ENCODE measurements at regions not wholly inside any gene's neighbourhood (a gene's known extent, or its start where the extent isn't known, plus 50 kb on each side); places are given as distances from the start of the nearest gene placed in this dataset.

DNA sequence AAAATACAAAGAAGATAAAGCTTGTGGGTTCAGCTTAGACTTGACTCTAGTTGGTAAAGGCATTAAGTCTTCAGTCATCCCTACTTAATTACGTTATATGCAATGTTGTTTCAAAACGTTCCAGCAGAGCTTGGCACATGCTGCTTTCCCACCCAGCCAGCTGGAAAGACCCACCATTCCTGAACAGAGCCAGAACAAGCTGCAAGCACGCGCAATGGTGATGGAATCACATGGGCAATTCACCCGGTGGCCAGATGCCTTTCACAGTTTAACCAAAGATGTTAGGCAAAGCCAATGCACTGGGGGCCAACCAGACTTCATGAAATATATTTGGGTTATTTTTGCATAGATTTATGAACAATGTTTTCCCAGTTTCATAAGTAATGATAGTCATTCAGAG is 123.4 kb upstream of the CDH20 start:
- in situ Hi-C loops (cut with HindIII; ENCODE audit: low pct_unique_long_range_greater_than_20kb, low sequenced_read_pairs): no loop called here
- H3K9me3 ChIP-seq (ENCODE audit: control insufficient read depth, insufficient read depth, low read depth, low read length): no peaks in the 10 kb centered on the region
- H3K27ac ChIP-seq (ENCODE audit: low read length): no peak overlapping the region
- ATAC-seq (no peak), DNase-seq (ENCODE audit: low read depth, low spot score) (no peak)
- intact Hi-C loops (cut with micrococcal nuclease; ENCODE audit: unreplicated experiment): no loop called here
- TF ChIP-seq SIN3A (IDR thresholded peaks at IDR 0.05; ENCODE audit: borderline replicate concordance, insufficient read depth, low read depth, low read length): no peak
- no peak for TF ChIP-seq POLR2AphosphoS5 (IDR thresholded peaks at IDR 0.05; ENCODE audit: low read depth, low read length)
- TF ChIP-seq TCF7L2 (IDR thresholded peaks at IDR 0.05; ENCODE audit: low read depth, low read length): no peak
- TF ChIP-seq, protein P1, sequence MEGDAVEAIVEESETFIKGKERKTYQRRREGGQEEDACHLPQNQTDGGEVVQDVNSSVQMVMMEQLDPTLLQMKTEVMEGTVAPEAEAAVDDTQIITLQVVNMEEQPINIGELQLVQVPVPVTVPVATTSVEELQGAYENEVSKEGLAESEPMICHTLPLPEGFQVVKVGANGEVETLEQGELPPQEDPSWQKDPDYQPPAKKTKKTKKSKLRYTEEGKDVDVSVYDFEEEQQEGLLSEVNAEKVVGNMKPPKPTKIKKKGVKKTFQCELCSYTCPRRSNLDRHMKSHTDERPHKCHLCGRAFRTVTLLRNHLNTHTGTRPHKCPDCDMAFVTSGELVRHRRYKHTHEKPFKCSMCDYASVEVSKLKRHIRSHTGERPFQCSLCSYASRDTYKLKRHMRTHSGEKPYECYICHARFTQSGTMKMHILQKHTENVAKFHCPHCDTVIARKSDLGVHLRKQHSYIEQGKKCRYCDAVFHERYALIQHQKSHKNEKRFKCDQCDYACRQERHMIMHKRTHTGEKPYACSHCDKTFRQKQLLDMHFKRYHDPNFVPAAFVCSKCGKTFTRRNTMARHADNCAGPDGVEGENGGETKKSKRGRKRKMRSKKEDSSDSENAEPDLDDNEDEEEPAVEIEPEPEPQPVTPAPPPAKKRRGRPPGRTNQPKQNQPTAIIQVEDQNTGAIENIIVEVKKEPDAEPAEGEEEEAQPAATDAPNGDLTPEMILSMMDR (IDR thresholded peaks at IDR 0.05): no peak
- TF ChIP-seq, protein P2, sequence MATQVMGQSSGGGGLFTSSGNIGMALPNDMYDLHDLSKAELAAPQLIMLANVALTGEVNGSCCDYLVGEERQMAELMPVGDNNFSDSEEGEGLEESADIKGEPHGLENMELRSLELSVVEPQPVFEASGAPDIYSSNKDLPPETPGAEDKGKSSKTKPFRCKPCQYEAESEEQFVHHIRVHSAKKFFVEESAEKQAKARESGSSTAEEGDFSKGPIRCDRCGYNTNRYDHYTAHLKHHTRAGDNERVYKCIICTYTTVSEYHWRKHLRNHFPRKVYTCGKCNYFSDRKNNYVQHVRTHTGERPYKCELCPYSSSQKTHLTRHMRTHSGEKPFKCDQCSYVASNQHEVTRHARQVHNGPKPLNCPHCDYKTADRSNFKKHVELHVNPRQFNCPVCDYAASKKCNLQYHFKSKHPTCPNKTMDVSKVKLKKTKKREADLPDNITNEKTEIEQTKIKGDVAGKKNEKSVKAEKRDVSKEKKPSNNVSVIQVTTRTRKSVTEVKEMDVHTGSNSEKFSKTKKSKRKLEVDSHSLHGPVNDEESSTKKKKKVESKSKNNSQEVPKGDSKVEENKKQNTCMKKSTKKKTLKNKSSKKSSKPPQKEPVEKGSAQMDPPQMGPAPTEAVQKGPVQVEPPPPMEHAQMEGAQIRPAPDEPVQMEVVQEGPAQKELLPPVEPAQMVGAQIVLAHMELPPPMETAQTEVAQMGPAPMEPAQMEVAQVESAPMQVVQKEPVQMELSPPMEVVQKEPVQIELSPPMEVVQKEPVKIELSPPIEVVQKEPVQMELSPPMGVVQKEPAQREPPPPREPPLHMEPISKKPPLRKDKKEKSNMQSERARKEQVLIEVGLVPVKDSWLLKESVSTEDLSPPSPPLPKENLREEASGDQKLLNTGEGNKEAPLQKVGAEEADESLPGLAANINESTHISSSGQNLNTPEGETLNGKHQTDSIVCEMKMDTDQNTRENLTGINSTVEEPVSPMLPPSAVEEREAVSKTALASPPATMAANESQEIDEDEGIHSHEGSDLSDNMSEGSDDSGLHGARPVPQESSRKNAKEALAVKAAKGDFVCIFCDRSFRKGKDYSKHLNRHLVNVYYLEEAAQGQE (IDR thresholded peaks at IDR 0.05; ENCODE audit: insufficient read depth in 1 of 2, low read depth in 2 of 2, low read length in 1 of 2): no peak
- no TSS peak for BruUV-seq (replicated peaks)
- H3K27me3 ChIP-seq (ENCODE audit: control insufficient read depth, insufficient read depth, low read length): no peaks in the 10 kb centered on the region
- CTCF ChIA-PET: no interaction called here
- no peaks in the 10 kb centered on the region for H3K4me1 ChIP-seq (ENCODE audit: control insufficient read depth, insufficient read depth, low read length)
- H3K4me3 ChIP-seq (ENCODE audit: low read depth in 2 of 2, low read length in 2 of 2): no peak overlapping the region
- POLR2A ChIA-PET: no interaction called here
- no peaks in the 10 kb centered on the region for H3K36me3 ChIP-seq (ENCODE audit: control insufficient read depth, insufficient read depth, low read length)

DNA sequence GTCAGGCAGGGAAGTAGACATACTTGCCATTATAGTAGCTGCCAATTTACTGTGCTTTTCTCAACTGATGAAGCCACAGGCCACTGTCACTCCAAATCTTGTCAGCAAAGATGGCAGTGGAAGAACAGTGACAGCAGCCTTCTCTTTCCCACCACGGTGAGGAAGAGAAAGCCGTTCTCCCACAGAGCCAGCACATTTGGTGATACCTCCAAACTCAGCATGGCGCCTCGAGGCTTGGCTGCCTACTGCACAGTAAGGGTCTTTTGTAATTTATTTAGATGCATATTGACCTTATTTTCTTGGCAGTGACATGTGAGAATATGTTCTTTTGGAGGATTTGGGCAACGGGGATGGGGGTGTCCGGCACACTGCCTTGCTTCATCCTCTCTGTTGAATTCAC is 117.2 kb upstream of the CDH20 start:
- BruUV-seq (replicated peaks): no TSS peak
- ChIA-PET CTCF (no interaction called here), POLR2A (no interaction called here)
- no peaks in the 10 kb centered on the region for H3K27me3 ChIP-seq (ENCODE audit: control insufficient read depth, insufficient read depth, low read length)
- H3K36me3 ChIP-seq (ENCODE audit: control insufficient read depth, insufficient read depth, low read length): no peaks in the 10 kb centered on the region
- TF ChIP-seq, protein P2 (IDR thresholded peaks at IDR 0.05; ENCODE audit: insufficient read depth in 1 of 2, low read depth in 2 of 2, low read length in 1 of 2): no peak
- TF ChIP-seq, protein P1 (IDR thresholded peaks at IDR 0.05): no peak
- TF ChIP-seq TCF7L2 (IDR thresholded peaks at IDR 0.05; ENCODE audit: low read depth, low read length) (no peak), SIN3A (IDR thresholded peaks at IDR 0.05; ENCODE audit: borderline replicate concordance, insufficient read depth, low read depth, low read length) (no peak), POLR2AphosphoS5 (IDR thresholded peaks at IDR 0.05; ENCODE audit: low read depth, low read length) (no peak)
- H3K4me3 ChIP-seq (ENCODE audit: low read depth in 2 of 2, low read length in 2 of 2): no peak overlapping the region
- DNase-seq (ENCODE audit: low read depth, low spot score) (no peak), ATAC-seq (no peak)
- in situ Hi-C loops (cut with HindIII; ENCODE audit: low pct_unique_long_range_greater_than_20kb, low sequenced_read_pairs): no loop called here
- no peak overlapping the region for H3K27ac ChIP-seq (ENCODE audit: low read length)
- no peaks in the 10 kb centered on the region for H3K4me1 ChIP-seq (ENCODE audit: control insufficient read depth, insufficient read depth, low read length)
- intact Hi-C loops (cut with micrococcal nuclease; ENCODE audit: unreplicated experiment): no loop called here
- H3K9me3 ChIP-seq (ENCODE audit: control insufficient read depth, insufficient read depth, low read depth, low read length): no peaks in the 10 kb centered on the region
